ENCODE measurements at regions not wholly inside any gene's neighbourhood (a gene's known extent, or its start where the extent isn't known, plus 50 kb on each side); places are given as distances from the start of the nearest gene placed in this dataset.

GRCh38 chr14:26004342-26004741 is 593.5 kb downstream of the NOVA1 start:
- TF ChIP-seq POLR2A (IDR thresholded peaks at IDR 0.05) (no peak), CTCF (IDR thresholded peaks at IDR 0.05) (no peak), EP300 (IDR thresholded peaks at IDR 0.05) (no peak)

Measured in ovary (tissue), 3 donors.